NK-92 treated with Interleukin-12 subunit alpha and Interleukin-12 subunit beta, amount 100 ng/mL, for 24 hours (cell line): ENCODE measurements at regions not wholly inside any gene's neighbourhood (a gene's known extent, or its start where the extent isn't known, plus 50 kb on each side); places are given as distances from the start of the nearest gene placed in this dataset.

ENCODE experiments used
- DNase-seq: peaks from one replicate; lab custom pipeline; 2025; lab: John Stamatoyannopoulos, UW

GRCh38 chr21:30986965-30987364 is 51.3 kb downstream of the KRTAP19-8 start:
- no peak for DNase-seq

- DNase-seq: no peak
Measured at GRCh38 chr21:30984889-30985288, 53.4 kb downstream of the KRTAP19-8 start.

- DNase-seq: no peak
Measured at GRCh38 chr21:30981403-30981802, 56.9 kb downstream of the KRTAP19-8 start.

GRCh38 chr21:30979054-30979453 is 59.2 kb downstream of the KRTAP19-8 start:
- peak; percentile 7 for DNase-seq

- no peak for DNase-seq
Measured at GRCh38 chr21:30964283-30964682, 74.0 kb downstream of the KRTAP19-8 start.

- DNase-seq: no peak
Measured at GRCh38 chr21:30963502-30963901, 74.8 kb downstream of the KRTAP19-8 start.

GRCh38 chr21:30962013-30962412 is 76.3 kb downstream of the KRTAP19-8 start:
- DNase-seq: no peak

- DNase-seq: no peak
Measured at GRCh38 chr21:30958741-30959140, 77.4 kb upstream of the KRTAP11-1 start.

GRCh38 chr21:30957010-30957409 is 75.6 kb upstream of the KRTAP11-1 start:
- no peak for DNase-seq

GRCh38 chr21:30953605-30954004 is 72.2 kb upstream of the KRTAP11-1 start:
- DNase-seq: no peak

GRCh38 chr21:30947141-30947540 is 65.8 kb upstream of the KRTAP11-1 start:
- no peak for DNase-seq

- no peak for DNase-seq
Measured at GRCh38 chr21:30943920-30944319, 62.5 kb upstream of the KRTAP11-1 start.

GRCh38 chr21:30943243-30943642 is 61.9 kb upstream of the KRTAP11-1 start:
- DNase-seq: no peak

- DNase-seq: no peak
Measured at GRCh38 chr21:30942192-30942591, 60.8 kb upstream of the KRTAP11-1 start.

GRCh38 chr21:30936207-30936606 is 54.8 kb upstream of the KRTAP11-1 start:
- no peak for DNase-seq

GRCh38 chr21:30935889-30936168 is 54.4 kb upstream of the KRTAP11-1 start:
- no peak for DNase-seq

GRCh38 chr21:30935121-30935888 is 53.9 kb upstream of the KRTAP11-1 start:
- no peak for DNase-seq

GRCh38 chr21:30932686-30933085 is 51.3 kb upstream of the KRTAP11-1 start:
- no peak for DNase-seq
